Keratinocyte (primary cell): ENCODE measurements at regions not wholly inside any gene's neighbourhood (a gene's known extent, or its start where the extent isn't known, plus 50 kb on each side); places are given as distances from the start of the nearest gene placed in this dataset.

Experiments used
- DNase-seq: peaks from one replicate; pipeline ENCODE4 v3.0.0-alpha.2; 2011; ENCODE audit warnings: low read depth, missing footprints, low spot score
- FAIRE-seq: peaks from 2 replicates; lab custom pipeline; 2011; peaks lifted over from hg19 to GRCh38; lab: Jason Lieb, UNC
- H2AFZ ChIP-seq: 2 replicates; pipeline ENCODE4 v1.6.0; 2012; ENCODE audit warnings: low read length, control low read depth, inconsistent platforms; ENCODE audit not compliant: control insufficient read depth
- H3K27ac ChIP-seq: 2 replicates; pipeline ENCODE4 v1.5.1; 2011; ENCODE audit warnings: low read length; ENCODE audit not compliant: control insufficient read depth, insufficient read depth
- H3K27me3 ChIP-seq: 3 replicates; pipeline ENCODE4 v1.6.0; 2011; ENCODE audit warnings: low read length; ENCODE audit not compliant: control insufficient read depth, insufficient read depth; ENCODE audit errors: extremely low read depth
- H3K36me3 ChIP-seq, 2 experiments: 2 replicates in 1 of 2; 3 replicates in 1 of 2; pipeline ENCODE4 v1.5.1; 2011; ENCODE audit warnings: low read length in 2 of 2, mild to moderate bottlenecking in 1 of 2; ENCODE audit not compliant: control insufficient read depth in 2 of 2, insufficient read depth in 2 of 2; ENCODE audit errors: extremely low read depth in 1 of 2
- H3K4me1 ChIP-seq: 3 replicates; pipeline ENCODE4 v1.5.1; 2011; ENCODE audit warnings: low read length; ENCODE audit not compliant: control insufficient read depth, insufficient read depth; ENCODE audit errors: extremely low read depth
- H3K4me2 ChIP-seq: 3 replicates; pipeline ENCODE4 v1.6.0; 2011; ENCODE audit warnings: low read depth, low read length; ENCODE audit not compliant: control insufficient read depth, insufficient read depth; ENCODE audit errors: extremely low read depth
- H3K4me3 ChIP-seq, 3 experiments: fragments of 200-600 bp in 1 of 3; sonication (generic) in 1 of 3; 2 replicates in 2 of 3; 3 replicates in 1 of 3; pipeline ENCODE4 v1.5.1; 2011 to 2016; ENCODE audit warnings: low read length in 3 of 3, mild to moderate bottlenecking in 3 of 3, control low read depth in 2 of 3, inconsistent platforms in 1 of 3, low read depth in 1 of 3, mixed read lengths in 1 of 3, mixed run types in 1 of 3, moderate library complexity in 1 of 3; ENCODE audit not compliant: control insufficient read depth in 2 of 3, insufficient read depth in 2 of 3; ENCODE audit errors: extremely low read depth in 1 of 3
- H3K79me2 ChIP-seq: 2 replicates; pipeline ENCODE4 v1.6.0; 2012; ENCODE audit warnings: low read length; ENCODE audit not compliant: control insufficient read depth, insufficient read depth
- H3K9ac ChIP-seq: 3 replicates; pipeline ENCODE4 v1.6.0; 2011; ENCODE audit warnings: low read length; ENCODE audit not compliant: control insufficient read depth, insufficient read depth; ENCODE audit errors: extremely low read depth
- H3K9me1 ChIP-seq: 3 replicates; pipeline ENCODE4 v1.6.0; 2011; ENCODE audit warnings: low read length; ENCODE audit not compliant: control insufficient read depth, insufficient read depth; ENCODE audit errors: extremely low read depth
- H3K9me3 ChIP-seq: 2 replicates; pipeline ENCODE4 v1.5.1; 2012; ENCODE audit warnings: low read depth, low read length; ENCODE audit not compliant: control insufficient read depth
- H4K20me1 ChIP-seq: 3 replicates; pipeline ENCODE4 v1.6.0; 2011; ENCODE audit warnings: low read length; ENCODE audit not compliant: control insufficient read depth, insufficient read depth; ENCODE audit errors: extremely low read depth
- CTCF ChIP-seq, 3 experiments: IDR thresholded peaks in 1 of 3; conservative IDR thresholded peaks in 1 of 3; optimal IDR thresholded peaks in 1 of 3; 2 replicates in 2 of 3; 3 replicates in 1 of 3; pipeline versions ENCODE3 to v1.5.1; 2011; ENCODE audit warnings: low read length in 3 of 3, mild to moderate bottlenecking in 3 of 3, moderate library complexity in 2 of 3, control low read depth in 1 of 3, inconsistent platforms in 1 of 3; ENCODE audit not compliant: insufficient read depth in 2 of 3; ENCODE audit errors: extremely low read depth in 1 of 3
- EZH2 ChIP-seq: IDR thresholded peaks from one replicate; pipeline ENCODE4 v1.6.1; 2012; ENCODE audit warnings: inconsistent platforms, mild to moderate bottlenecking, low read length, moderate library complexity
- dilution Hi-C: fragments of 300-500 bp; cut with MboI; formaldehyde crosslinking; loops from one replicate; pipeline ENCODE4 v1.7.0; 2020; ENCODE audit warnings: low sequenced_read_pairs; ENCODE audit not compliant: extremely low pct_ligation_motif_present

DNA sequence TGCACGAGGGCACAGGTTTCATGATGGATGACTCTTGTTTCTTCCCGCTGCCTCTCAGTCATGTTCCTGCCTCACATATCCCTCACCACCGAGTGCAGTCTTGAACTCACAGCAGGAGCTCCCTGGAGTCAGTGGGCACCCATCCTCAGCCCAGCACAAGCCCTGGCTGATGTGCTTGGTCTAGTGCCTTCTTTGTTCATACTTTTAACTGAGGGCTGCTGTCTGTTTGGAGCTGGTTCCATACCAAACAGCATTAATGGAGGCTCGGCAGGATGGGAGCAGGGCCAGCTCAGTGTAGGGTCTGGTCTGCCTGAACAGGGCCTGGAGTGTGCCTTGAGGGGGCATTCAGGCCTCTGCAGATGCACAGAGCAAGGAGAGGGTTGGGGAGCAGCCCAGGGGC is 54.5 kb upstream of the GLI2 start:
- dilution Hi-C loops, result no loop called here
- Histone ChIP-seq H3K27me3 (peaks cover 9% of the 10 kb centered on the region), H3K27ac (no peak overlapping the region), H3K9ac (no peak overlapping the region), H3K36me3 (no peaks in the 10 kb centered on the region), H4K20me1 (no peaks in the 10 kb centered on the region), H3K4me1 (no peaks in the 10 kb centered on the region), H3K4me3 (no peak overlapping the region), H2AFZ (no peak overlapping the region), H3K4me2 (no peak overlapping the region), H3K9me3 (no peaks in the 10 kb centered on the region), H3K9me1 (no peaks in the 10 kb centered on the region), H3K79me2 (no peaks in the 10 kb centered on the region)
- DNase-seq, result no peak
- no peak for FAIRE-seq
- no peak for TF ChIP-seq EZH2
- no peak for TF ChIP-seq CTCF (optimal IDR thresholded peaks at IDR 0.05 in 1 of 3, IDR thresholded peaks at IDR 0.05 in 1 of 3, conservative IDR thresholded peaks at IDR 0.05 in 1 of 3; ENCODE audit: extremely low read depth in 1 of 3, insufficient read depth in 2 of 3, low read length in 3 of 3)

GRCh38 chr2:120681696-120682288 is 53.9 kb upstream of the GLI2 start:
- H3K79me2 ChIP-seq, result no peaks in the 10 kb centered on the region
- no peak overlapping the region for H2AFZ ChIP-seq
- H3K9me1 ChIP-seq, result no peaks in the 10 kb centered on the region
- H3K4me2 ChIP-seq, result no peak overlapping the region
- DNase-seq (no peak), FAIRE-seq (no peak)
- dilution Hi-C loops, result no loop called here
- TF ChIP-seq EZH2 (no peak), CTCF (optimal IDR thresholded peaks at IDR 0.05 in 1 of 3, IDR thresholded peaks at IDR 0.05 in 1 of 3, conservative IDR thresholded peaks at IDR 0.05 in 1 of 3; ENCODE audit: extremely low read depth in 1 of 3, insufficient read depth in 2 of 3, low read length in 3 of 3) (no peak)
- no peaks in the 10 kb centered on the region for H3K36me3 ChIP-seq
- H3K9me3 ChIP-seq, result no peaks in the 10 kb centered on the region
- no peaks in the 10 kb centered on the region for H3K4me1 ChIP-seq
- H3K27ac ChIP-seq, result no peak overlapping the region
- H3K9ac ChIP-seq, result no peak overlapping the region
- peaks cover 9% of the 10 kb centered on the region for H3K27me3 ChIP-seq
- H4K20me1 ChIP-seq, result no peaks in the 10 kb centered on the region
- no peak overlapping the region for H3K4me3 ChIP-seq
